CD4-positive, CD25-positive, alpha-beta regulatory T cell (primary cell): ENCODE measurements at regions not wholly inside any gene's neighbourhood (a gene's known extent, or its start where the extent isn't known, plus 50 kb on each side); places are given as distances from the start of the nearest gene placed in this dataset.

ENCODE experiments used
- ATAC-seq, 2 donors: fragments of 150-1000 bp; cut with Tn5 transposase; one replicate each; pipeline ENCODE4 v1.10.0; 2021; ENCODE audit warnings: low read depth in 2 of 2, moderate number of reproducible peaks in 2 of 2, moderate library complexity in 1 of 2
- DNase-seq, 3 donors: peaks; one replicate each; pipeline versions ENCODE4 v3.0.0 to v3.0.0-alpha.2; 2012 to 2022; ENCODE audit warnings: mixed read lengths in 1 of 3
- H3K27ac ChIP-seq: one replicate; pipeline ENCODE4 v1.7.0; 2013; ENCODE audit warnings: mild to moderate bottlenecking, low read length; ENCODE audit not compliant: insufficient read depth, poor library complexity, severe bottlenecking
- H3K27me3 ChIP-seq: one replicate; pipeline ENCODE4 v1.7.0; 2013; ENCODE audit warnings: low read length; ENCODE audit not compliant: control insufficient read depth, insufficient read depth
- H3K36me3 ChIP-seq: one replicate; pipeline ENCODE4 v1.7.0; 2013; ENCODE audit warnings: mild to moderate bottlenecking, low read length, moderate library complexity; ENCODE audit not compliant: control insufficient read depth, insufficient read depth
- H3K4me1 ChIP-seq: 2 replicates; pipeline ENCODE4 v1.7.0; 2013; ENCODE audit warnings: mild to moderate bottlenecking, low read length; ENCODE audit not compliant: insufficient read depth, control insufficient read depth, poor library complexity, severe bottlenecking
- H3K4me3 ChIP-seq: one replicate; pipeline ENCODE4 v1.7.0; 2013; ENCODE audit warnings: low read depth, mild to moderate bottlenecking, low read length, moderate library complexity
- H3K9me3 ChIP-seq, 2 experiments: 1 replicate in 1 of 2; 2 replicates in 1 of 2; pipeline ENCODE4 v1.7.0; 2013; ENCODE audit warnings: low read length in 2 of 2, mild to moderate bottlenecking in 1 of 2, moderate library complexity in 1 of 2; ENCODE audit not compliant: control insufficient read depth in 2 of 2
- H3K27ac Mint-ChIP-seq, 3 donors: one replicate each; pipeline ENCODE4 v1.8.0; 2020 to 2022; ENCODE audit warnings: mild to moderate bottlenecking in 3 of 3, mixed read lengths in 3 of 3, moderate library complexity in 2 of 3
- H3K27me3 Mint-ChIP-seq: one replicate; pipeline ENCODE4 v1.8.0; 2022; ENCODE audit warnings: mild to moderate bottlenecking, mixed read lengths
- H3K36me3 Mint-ChIP-seq: one replicate; pipeline ENCODE4 v1.8.0; 2020; ENCODE audit warnings: mixed read lengths
- H3K4me1 Mint-ChIP-seq, 4 donors: one replicate each; pipeline ENCODE4 v1.8.0; 2020 to 2022; ENCODE audit warnings: mixed read lengths in 4 of 4, mild to moderate bottlenecking in 1 of 4
- H3K4me3 Mint-ChIP-seq, 4 donors: one replicate each; pipeline ENCODE4 v1.8.0; 2020 to 2022; ENCODE audit warnings: mild to moderate bottlenecking in 4 of 4, mixed read lengths in 4 of 4, moderate library complexity in 3 of 4
- H3K9me3 Mint-ChIP-seq, 7 donors: one replicate each; pipeline ENCODE4 v1.8.0; 2020 to 2022; ENCODE audit warnings: mixed read lengths in 7 of 7, mild to moderate bottlenecking in 3 of 7, moderate library complexity in 2 of 7

GRCh38 chr3:187536185-187536584 lies 134.0 kb downstream of the SST start:
- Mint-ChIP-seq H3K4me3 (no peak overlapping the region), H3K27me3 (peaks cover 15% of the 10 kb centered on the region), H3K4me1 (no peaks in the 10 kb centered on the region), H3K9me3 (peaks cover 0 to 5% (median 1%) of the 10 kb centered on the region in 7 donors), H3K27ac (no peak overlapping the region), H3K36me3 (no peaks in the 10 kb centered on the region)
- no peaks in the 10 kb centered on the region for H3K36me3 ChIP-seq
- no peak for ATAC-seq
- peaks cover 4% of the 10 kb centered on the region for H3K27me3 ChIP-seq
- no peak for DNase-seq
- H3K4me3 ChIP-seq, result no peak overlapping the region
- no peak overlapping the region for H3K27ac ChIP-seq
- H3K4me1 ChIP-seq, result no peaks in the 10 kb centered on the region
- H3K9me3 ChIP-seq, result peaks cover 0 to 4% of the 10 kb centered on the region in 2 experiments

- DNase-seq (no peak), ATAC-seq (no peak)
- Mint-ChIP-seq H3K27ac (no peak overlapping the region), H3K36me3 (no peaks in the 10 kb centered on the region), H3K4me1 (no peaks in the 10 kb centered on the region), H3K27me3 (peaks cover 26% of the 10 kb centered on the region), H3K4me3 (no peak overlapping the region), H3K9me3 (peaks cover 0 to 2% (median 0%) of the 10 kb centered on the region in 7 donors)
- H3K4me3 ChIP-seq, result no peak overlapping the region
- no peaks in the 10 kb centered on the region for H3K4me1 ChIP-seq
- H3K36me3 ChIP-seq, result no peaks in the 10 kb centered on the region
- no peaks in the 10 kb centered on the region for H3K9me3 ChIP-seq
- peaks cover 4% of the 10 kb centered on the region for H3K27me3 ChIP-seq
- H3K27ac ChIP-seq, result no peak overlapping the region
Observed at GRCh38 chr3:187533797-187534196, 136.4 kb downstream of the SST start.

- H3K4me3 Mint-ChIP-seq, result no peak overlapping the region
- DNase-seq, result no peak
- H3K27me3 Mint-ChIP-seq, result peaks cover 31% of the 10 kb centered on the region
- H3K9me3 ChIP-seq, result no peaks in the 10 kb centered on the region
- no peak overlapping the region for H3K4me3 ChIP-seq
- no peak for ATAC-seq
- H3K9me3 Mint-ChIP-seq, result peaks cover 0 to 2% (median 0%) of the 10 kb centered on the region in 7 donors
- no peak overlapping the region for H3K27ac Mint-ChIP-seq
- H3K4me1 ChIP-seq, result no peaks in the 10 kb centered on the region
- H3K36me3 ChIP-seq, result no peaks in the 10 kb centered on the region
- H3K27ac ChIP-seq, result no peak overlapping the region
- no peaks in the 10 kb centered on the region for H3K36me3 Mint-ChIP-seq
- no peaks in the 10 kb centered on the region for H3K4me1 Mint-ChIP-seq
- H3K27me3 ChIP-seq, result peaks cover 4% of the 10 kb centered on the region
Observed at GRCh38 chr3:187531831-187532230, 138.4 kb downstream of the SST start.

- DNase-seq, result no peak
- Histone ChIP-seq H3K4me3 (no peak overlapping the region), H3K9me3 (no peaks in the 10 kb centered on the region), H3K36me3 (no peaks in the 10 kb centered on the region), H3K27ac (no peak overlapping the region), H3K27me3 (no peaks in the 10 kb centered on the region), H3K4me1 (no peaks in the 10 kb centered on the region)
- H3K36me3 Mint-ChIP-seq, result no peaks in the 10 kb centered on the region
- no peaks in the 10 kb centered on the region for H3K4me1 Mint-ChIP-seq
- H3K27ac Mint-ChIP-seq, result no peak overlapping the region
- H3K9me3 Mint-ChIP-seq, result peaks cover 0 to 2% (median 0%) of the 10 kb centered on the region in 7 donors
- no peak overlapping the region for H3K4me3 Mint-ChIP-seq
- ATAC-seq, result no peak
- H3K27me3 Mint-ChIP-seq, result peaks cover 1% of the 10 kb centered on the region
Observed at GRCh38 chr3:187522890-187523289, 147.3 kb downstream of the SST start.

- H3K27ac ChIP-seq, result no peak overlapping the region
- DNase-seq (no peak), ATAC-seq (no peak)
- no peaks in the 10 kb centered on the region for H3K4me1 Mint-ChIP-seq
- no peaks in the 10 kb centered on the region for H3K36me3 ChIP-seq
- H3K27ac Mint-ChIP-seq, result no peak overlapping the region
- no peaks in the 10 kb centered on the region for H3K9me3 ChIP-seq
- no peaks in the 10 kb centered on the region for H3K36me3 Mint-ChIP-seq
- H3K27me3 Mint-ChIP-seq, result no peaks in the 10 kb centered on the region
- H3K4me1 ChIP-seq, result no peaks in the 10 kb centered on the region
- H3K27me3 ChIP-seq, result no peaks in the 10 kb centered on the region
- H3K4me3 Mint-ChIP-seq, result no peak overlapping the region
- H3K9me3 Mint-ChIP-seq, result peaks cover 0 to 2% (median 0%) of the 10 kb centered on the region in 7 donors
- no peak overlapping the region for H3K4me3 ChIP-seq
Observed at GRCh38 chr3:187522293-187522692, 147.9 kb downstream of the SST start.

GRCh38 chr3:187521546-187521945 lies 148.6 kb downstream of the SST start:
- H3K27ac Mint-ChIP-seq, result no peak overlapping the region
- no peaks in the 10 kb centered on the region for H3K9me3 ChIP-seq
- no peaks in the 10 kb centered on the region for H3K27me3 ChIP-seq
- H3K4me1 ChIP-seq, result no peaks in the 10 kb centered on the region
- DNase-seq (no peak), ATAC-seq (no peak)
- no peak overlapping the region for H3K4me3 ChIP-seq
- no peaks in the 10 kb centered on the region for H3K36me3 Mint-ChIP-seq
- no peak overlapping the region for H3K27ac ChIP-seq
- no peaks in the 10 kb centered on the region for H3K27me3 Mint-ChIP-seq
- H3K4me1 Mint-ChIP-seq, result no peaks in the 10 kb centered on the region
- H3K36me3 ChIP-seq, result no peaks in the 10 kb centered on the region
- H3K9me3 Mint-ChIP-seq, result peaks cover 0 to 2% (median 0%) of the 10 kb centered on the region in 7 donors
- H3K4me3 Mint-ChIP-seq, result no peak overlapping the region

- no peaks in the 10 kb centered on the region for H3K4me1 ChIP-seq
- H3K27me3 ChIP-seq, result peaks cover 3% of the 10 kb centered on the region
- DNase-seq, result no peak
- peaks cover 0 to 2% (median 0%) of the 10 kb centered on the region in 7 donors for H3K9me3 Mint-ChIP-seq
- H3K4me1 Mint-ChIP-seq, result no peaks in the 10 kb centered on the region
- ATAC-seq, result no peak
- H3K36me3 Mint-ChIP-seq, result no peaks in the 10 kb centered on the region
- H3K4me3 ChIP-seq, result no peak overlapping the region
- H3K9me3 ChIP-seq, result no peaks in the 10 kb centered on the region
- no peak overlapping the region for H3K4me3 Mint-ChIP-seq
- H3K27me3 Mint-ChIP-seq, result no peaks in the 10 kb centered on the region
- H3K36me3 ChIP-seq, result no peaks in the 10 kb centered on the region
- peak overlapping the region in 1 of 3 donors; percentile 45 for H3K27ac Mint-ChIP-seq
- H3K27ac ChIP-seq, result no peak overlapping the region
Observed at GRCh38 chr3:187520027-187520945, 149.9 kb downstream of the SST start.

GRCh38 chr3:187519428-187519890 lies 150.7 kb downstream of the SST start:
- H3K4me1 ChIP-seq, result no peaks in the 10 kb centered on the region
- H3K36me3 Mint-ChIP-seq, result no peaks in the 10 kb centered on the region
- peaks cover 0 to 2% (median 0%) of the 10 kb centered on the region in 7 donors for H3K9me3 Mint-ChIP-seq
- H3K9me3 ChIP-seq, result no peaks in the 10 kb centered on the region
- H3K27ac ChIP-seq, result no peak overlapping the region
- ATAC-seq, result no peak
- H3K27ac Mint-ChIP-seq, result no peak overlapping the region
- peaks cover 3% of the 10 kb centered on the region for H3K27me3 ChIP-seq
- no peak for DNase-seq
- no peak overlapping the region for H3K4me3 Mint-ChIP-seq
- no peaks in the 10 kb centered on the region for H3K36me3 ChIP-seq
- H3K4me1 Mint-ChIP-seq, result no peaks in the 10 kb centered on the region
- no peak overlapping the region for H3K4me3 ChIP-seq
- no peaks in the 10 kb centered on the region for H3K27me3 Mint-ChIP-seq
